Liver (tissue), 3 donors: ENCODE measurements at regions not wholly inside any gene's neighbourhood (a gene's known extent, or its start where the extent isn't known, plus 50 kb on each side); places are given as distances from the start of the nearest gene placed in this dataset.

Experiments
- JUND ChIP-seq, 2 donors: IDR thresholded peaks; 2 replicates each; pipeline ENCODE4 v1.6.1; 2016; ENCODE audit warnings: antibody characterized with exemption in 2 of 2
- TF ChIP-seq, protein P1 (sequence below): fragments of 150-350 bp; IDR thresholded peaks from 2 replicates; pipeline ENCODE4 v1.5.1; 2017; ENCODE audit warnings: improper control_type of control experiment, low read depth, low read length; ENCODE audit not compliant: missing input control
- donor health status: healthy.
- donor health status: healthy.

- no peak for TF ChIP-seq JUND (IDR thresholded peaks at IDR 0.05)
- TF ChIP-seq, protein P1, sequence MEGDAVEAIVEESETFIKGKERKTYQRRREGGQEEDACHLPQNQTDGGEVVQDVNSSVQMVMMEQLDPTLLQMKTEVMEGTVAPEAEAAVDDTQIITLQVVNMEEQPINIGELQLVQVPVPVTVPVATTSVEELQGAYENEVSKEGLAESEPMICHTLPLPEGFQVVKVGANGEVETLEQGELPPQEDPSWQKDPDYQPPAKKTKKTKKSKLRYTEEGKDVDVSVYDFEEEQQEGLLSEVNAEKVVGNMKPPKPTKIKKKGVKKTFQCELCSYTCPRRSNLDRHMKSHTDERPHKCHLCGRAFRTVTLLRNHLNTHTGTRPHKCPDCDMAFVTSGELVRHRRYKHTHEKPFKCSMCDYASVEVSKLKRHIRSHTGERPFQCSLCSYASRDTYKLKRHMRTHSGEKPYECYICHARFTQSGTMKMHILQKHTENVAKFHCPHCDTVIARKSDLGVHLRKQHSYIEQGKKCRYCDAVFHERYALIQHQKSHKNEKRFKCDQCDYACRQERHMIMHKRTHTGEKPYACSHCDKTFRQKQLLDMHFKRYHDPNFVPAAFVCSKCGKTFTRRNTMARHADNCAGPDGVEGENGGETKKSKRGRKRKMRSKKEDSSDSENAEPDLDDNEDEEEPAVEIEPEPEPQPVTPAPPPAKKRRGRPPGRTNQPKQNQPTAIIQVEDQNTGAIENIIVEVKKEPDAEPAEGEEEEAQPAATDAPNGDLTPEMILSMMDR, result no peak
Measured at GRCh38 chrX:35090801-35091200, 148.2 kb downstream of the FAM47B start.
